OCI-LY7 (cell line): ENCODE measurements at regions not wholly inside any gene's neighbourhood (a gene's known extent, or its start where the extent isn't known, plus 50 kb on each side); places are given as distances from the start of the nearest gene placed in this dataset.

ENCODE experiments used
- BruUV-seq: library from RNA; stranded (reverse); fragments of 400-500 nt; replicated peaks from 2 replicates; lab custom pipeline; 2021; lab: Mats Ljungman, UMichigan
- CTCF ChIA-PET: fragments of 300-600 bp; sonication (Branson Sonifier 250); formaldehyde crosslinking; loops from one replicate; lab custom pipeline; 2022; ENCODE audit warnings: antibody characterized with exemption; ENCODE audit not compliant: unreplicated experiment; lab: Charles Lee
- POLR2A ChIA-PET: fragments of 300-600 bp; sonication (Branson Sonifier 250); formaldehyde crosslinking; loops from one replicate; lab custom pipeline; 2022; ENCODE audit warnings: antibody characterized with exemption; lab: Charles Lee
- DNase-seq: peaks from one replicate; pipeline ENCODE4 v3.0.0-alpha.2; 2015; ENCODE audit warnings: low spot score
- H2AFZ ChIP-seq: fragments of 200-600 bp; sonication (generic), shearing (Covaris generic); 2 replicates; pipeline ENCODE4 v1.6.1; 2014; ENCODE audit warnings: mild to moderate bottlenecking, antibody characterized with exemption, low read length, moderate library complexity
- H3K27ac ChIP-seq: fragments of 200-600 bp; sonication (generic); 2 replicates; pipeline ENCODE4 v1.5.1; 2014; ENCODE audit warnings: mixed run types, low read depth, mild to moderate bottlenecking, moderate library complexity, low read length, inconsistent platforms; ENCODE audit not compliant: poor library complexity, severe bottlenecking
- H3K36me3 ChIP-seq: fragments of 200-600 bp; sonication (generic); 2 replicates; pipeline ENCODE4 v1.6.1; 2014; ENCODE audit warnings: mild to moderate bottlenecking, antibody characterized with exemption, low read length, moderate library complexity, mixed read lengths; ENCODE audit not compliant: insufficient read depth
- H3K4me1 ChIP-seq: fragments of 200-600 bp; sonication (generic); 2 replicates; pipeline ENCODE4 v1.5.1; 2014; ENCODE audit warnings: mild to moderate bottlenecking, low read length; ENCODE audit not compliant: insufficient read depth, poor library complexity, severe bottlenecking
- H3K4me2 ChIP-seq: fragments of 200-600 bp; sonication (generic); 2 replicates; pipeline ENCODE4 v1.6.1; 2014; ENCODE audit warnings: mild to moderate bottlenecking, low read length
- H3K4me3 ChIP-seq: fragments of 200-600 bp; sonication (generic); 2 replicates; pipeline ENCODE4 v1.5.1; 2014; ENCODE audit warnings: mild to moderate bottlenecking, low read depth, low read length; ENCODE audit not compliant: poor library complexity, severe bottlenecking
- H3K79me2 ChIP-seq: fragments of 200-600 bp; sonication (generic); 2 replicates; pipeline ENCODE4 v1.6.1; 2016; ENCODE audit warnings: low read depth, mild to moderate bottlenecking, low read length, moderate library complexity, mixed read lengths; ENCODE audit not compliant: insufficient read depth
- H3K9me2 ChIP-seq: fragments of 200-600 bp; sonication (generic); 2 replicates; pipeline ENCODE4 v1.6.1; 2016; ENCODE audit warnings: mild to moderate bottlenecking, low read length, mixed read lengths; ENCODE audit not compliant: insufficient read depth
- H3K9me3 ChIP-seq: fragments of 200-600 bp; sonication (generic); 2 replicates; pipeline ENCODE4 v1.6.1; 2014; ENCODE audit warnings: mild to moderate bottlenecking, mixed run types, low read length, mixed read lengths
- H4K20me1 ChIP-seq: fragments of 200-600 bp; sonication (generic); 2 replicates; pipeline ENCODE4 v1.6.1; 2014; ENCODE audit warnings: mild to moderate bottlenecking, antibody characterized with exemption, low read length, moderate library complexity, mixed read lengths; ENCODE audit not compliant: insufficient read depth
- EZH2phosphoT487 ChIP-seq: fragments of 200-600 bp; sonication (generic); IDR thresholded peaks from 2 replicates; pipeline ENCODE4 v1.6.1; 2018; ENCODE audit warnings: low read depth, borderline replicate concordance, mild to moderate bottlenecking, mixed run types, antibody characterized with exemption, low read length, moderate library complexity, mixed read lengths
- intact Hi-C: fragments of 100-400 bp; cut with micrococcal nuclease; formaldehyde crosslinking; loops from one replicate; pipeline ENCODE4 v1.10.0; 2022; ENCODE audit not compliant: unreplicated experiment
- TF ChIP-seq, protein P1 (sequence below): fragments of 200-600 bp; sonication (generic); conservative IDR thresholded peaks from 2 replicates; pipeline ENCODE4 v1.5.1; 2014; ENCODE audit warnings: mild to moderate bottlenecking, antibody characterized with exemption, low read length, moderate library complexity, mixed read lengths

DNA sequence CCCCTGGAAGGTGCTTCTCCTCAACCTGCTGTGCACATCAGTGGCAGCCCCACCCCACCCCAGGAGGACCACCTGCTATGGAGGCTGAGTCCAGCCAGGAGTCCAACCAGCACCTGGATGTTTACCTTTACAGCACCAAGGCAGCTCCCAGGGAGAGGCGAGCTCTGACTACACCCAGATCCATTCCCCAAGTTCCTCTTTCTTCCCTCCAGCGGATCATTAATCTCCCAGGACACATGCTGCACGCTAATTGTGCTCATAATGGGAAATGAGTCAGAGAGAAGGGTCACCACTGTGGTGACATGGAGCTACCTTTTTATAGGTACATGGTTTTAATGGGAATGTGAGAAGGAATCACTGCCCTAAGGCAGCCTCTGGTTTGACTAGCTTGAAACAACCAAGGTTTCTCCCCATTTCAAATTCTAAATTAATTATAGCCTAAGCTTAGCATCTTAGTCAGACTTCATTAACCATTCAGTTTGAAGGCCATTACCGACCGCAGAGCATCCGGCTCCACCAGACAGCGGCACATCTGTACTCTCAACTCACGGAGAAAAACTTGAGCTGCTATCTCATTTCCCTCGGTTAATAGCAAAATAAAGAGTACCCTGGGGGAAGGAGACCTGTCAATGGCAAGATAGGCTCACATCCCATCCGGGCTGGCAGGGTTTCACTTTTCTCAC lies 173.1 kb upstream of the GALNT2 start:
- DNase-seq: no peak
- H3K4me1 ChIP-seq: no peaks in the 10 kb centered on the region
- H3K79me2 ChIP-seq: no peaks in the 10 kb centered on the region
- H3K27ac ChIP-seq: no peak overlapping the region
- H3K4me3 ChIP-seq: no peak overlapping the region
- H2AFZ ChIP-seq: no peak overlapping the region
- CTCF ChIA-PET: no interaction called here
- intact Hi-C loops: no loop called here
- H3K9me3 ChIP-seq: no peaks in the 10 kb centered on the region
- H4K20me1 ChIP-seq: no peaks in the 10 kb centered on the region
- TF ChIP-seq EZH2phosphoT487: no peak
- no peaks in the 10 kb centered on the region for H3K36me3 ChIP-seq
- BruUV-seq: no TSS peak
- no peaks in the 10 kb centered on the region for H3K9me2 ChIP-seq
- POLR2A ChIA-PET: no interaction called here
- no peak overlapping the region for H3K4me2 ChIP-seq

DNA sequence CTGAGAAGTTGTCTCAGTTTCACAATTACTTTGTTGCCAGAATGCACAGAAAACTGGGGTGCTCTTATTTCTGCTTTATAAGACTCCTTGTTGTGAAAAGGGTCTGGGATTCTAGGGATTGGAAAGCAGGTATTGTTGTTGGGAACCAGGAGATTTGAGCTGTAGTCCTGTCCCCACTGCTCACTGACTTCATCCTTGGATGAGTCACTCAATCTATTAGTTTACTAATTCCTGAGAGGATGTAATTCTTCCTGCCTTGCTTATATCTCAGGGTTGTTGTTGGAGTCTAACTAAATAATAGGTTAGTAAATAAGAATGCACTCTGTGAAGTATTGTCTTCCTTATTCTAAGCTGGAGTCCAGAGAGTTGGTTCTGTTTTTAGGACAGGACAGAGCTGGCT lies 172.5 kb upstream of the GALNT2 start:
- BruUV-seq: no TSS peak
- no peak overlapping the region for H3K4me2 ChIP-seq
- POLR2A ChIA-PET: interaction anchor here (0.8 to 1.2 kb wide), 2 partner anchors 18 to 228 kb away, joined by 3 read pairs; no protein-coding TSS in a partner anchor
- H3K27ac ChIP-seq: no peak overlapping the region
- intact Hi-C loops: no loop called here
- no peaks in the 10 kb centered on the region for H3K9me2 ChIP-seq
- H2AFZ ChIP-seq: no peak overlapping the region
- no peak overlapping the region for H3K4me3 ChIP-seq
- H3K4me1 ChIP-seq: no peaks in the 10 kb centered on the region
- no peak for DNase-seq
- TF ChIP-seq EZH2phosphoT487: no peak
- TF ChIP-seq, protein P1, sequence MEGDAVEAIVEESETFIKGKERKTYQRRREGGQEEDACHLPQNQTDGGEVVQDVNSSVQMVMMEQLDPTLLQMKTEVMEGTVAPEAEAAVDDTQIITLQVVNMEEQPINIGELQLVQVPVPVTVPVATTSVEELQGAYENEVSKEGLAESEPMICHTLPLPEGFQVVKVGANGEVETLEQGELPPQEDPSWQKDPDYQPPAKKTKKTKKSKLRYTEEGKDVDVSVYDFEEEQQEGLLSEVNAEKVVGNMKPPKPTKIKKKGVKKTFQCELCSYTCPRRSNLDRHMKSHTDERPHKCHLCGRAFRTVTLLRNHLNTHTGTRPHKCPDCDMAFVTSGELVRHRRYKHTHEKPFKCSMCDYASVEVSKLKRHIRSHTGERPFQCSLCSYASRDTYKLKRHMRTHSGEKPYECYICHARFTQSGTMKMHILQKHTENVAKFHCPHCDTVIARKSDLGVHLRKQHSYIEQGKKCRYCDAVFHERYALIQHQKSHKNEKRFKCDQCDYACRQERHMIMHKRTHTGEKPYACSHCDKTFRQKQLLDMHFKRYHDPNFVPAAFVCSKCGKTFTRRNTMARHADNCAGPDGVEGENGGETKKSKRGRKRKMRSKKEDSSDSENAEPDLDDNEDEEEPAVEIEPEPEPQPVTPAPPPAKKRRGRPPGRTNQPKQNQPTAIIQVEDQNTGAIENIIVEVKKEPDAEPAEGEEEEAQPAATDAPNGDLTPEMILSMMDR: no peak
- no peaks in the 10 kb centered on the region for H3K36me3 ChIP-seq
- CTCF ChIA-PET: no interaction called here
- no peaks in the 10 kb centered on the region for H3K9me3 ChIP-seq
- H4K20me1 ChIP-seq: no peaks in the 10 kb centered on the region
- no peaks in the 10 kb centered on the region for H3K79me2 ChIP-seq

DNA sequence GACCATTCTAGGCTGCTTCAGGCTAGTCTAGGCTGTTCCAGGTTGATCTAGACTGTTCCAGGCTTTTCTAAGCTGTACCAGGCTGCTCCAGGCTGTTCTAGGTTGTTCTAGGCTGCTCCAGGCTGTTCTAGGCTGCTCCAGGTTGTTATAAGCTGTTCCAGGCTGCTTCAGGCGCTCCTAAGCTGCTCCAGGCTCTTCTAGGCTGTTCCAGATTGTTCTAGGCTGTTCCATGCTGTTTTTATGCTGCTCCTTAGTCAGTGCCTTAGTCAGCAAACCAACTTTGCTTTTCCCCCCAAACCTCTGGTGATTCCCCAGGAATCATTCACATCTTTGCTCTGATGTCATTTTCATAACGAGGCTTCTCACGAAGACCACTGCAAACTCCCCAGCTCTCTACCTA lies 171.4 kb upstream of the GALNT2 start:
- Histone ChIP-seq H3K4me2 (no peak overlapping the region), H3K9me3 (no peaks in the 10 kb centered on the region), H3K9me2 (no peaks in the 10 kb centered on the region), H4K20me1 (no peaks in the 10 kb centered on the region), H3K79me2 (no peaks in the 10 kb centered on the region), H3K36me3 (no peaks in the 10 kb centered on the region), H2AFZ (no peak overlapping the region), H3K27ac (no peak overlapping the region), H3K4me1 (no peaks in the 10 kb centered on the region), H3K4me3 (no peak overlapping the region)
- ChIA-PET CTCF (no interaction called here), POLR2A (interaction anchor here (1.2 kb wide), 1 partner anchor 19 kb away, joined by 3 read pairs; no protein-coding TSS in a partner anchor)
- DNase-seq: no peak
- intact Hi-C loops: no loop called here
- TF ChIP-seq, protein P1: no peak
- TF ChIP-seq EZH2phosphoT487: no peak
- BruUV-seq: no TSS peak
